ENCODE measurements at regions not wholly inside any gene's neighbourhood (a gene's known extent, or its start where the extent isn't known, plus 50 kb on each side); places are given as distances from the start of the nearest gene placed in this dataset.
"Not testable (repeated sequence)": the region's sequence is repeated elsewhere in the genome, so short reads cannot be mapped to it uniquely, and the experiment has no call there.

DNA sequence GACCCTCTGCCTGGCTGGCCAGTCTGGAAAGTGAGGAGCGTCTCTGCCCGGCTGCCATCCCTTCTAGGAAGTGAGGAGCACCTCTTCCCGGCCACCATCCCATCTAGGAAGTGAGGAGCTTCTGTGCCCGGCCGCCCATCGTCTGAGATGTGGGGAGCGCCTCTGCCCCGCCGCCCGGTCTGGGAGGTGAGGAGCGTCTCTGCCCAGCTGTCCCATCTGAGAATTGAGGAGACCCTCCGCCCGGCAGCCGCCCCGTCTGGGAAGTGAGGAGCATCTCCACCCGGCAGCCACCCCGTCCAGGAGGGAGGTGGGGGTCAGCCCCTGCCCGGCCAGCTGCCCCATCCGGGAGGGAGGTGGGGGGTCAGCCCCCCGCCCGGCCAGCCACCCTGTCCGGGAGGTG, 500.3 kb downstream of the ZNF33B start:
- TF ChIP-seq, protein P1, sequence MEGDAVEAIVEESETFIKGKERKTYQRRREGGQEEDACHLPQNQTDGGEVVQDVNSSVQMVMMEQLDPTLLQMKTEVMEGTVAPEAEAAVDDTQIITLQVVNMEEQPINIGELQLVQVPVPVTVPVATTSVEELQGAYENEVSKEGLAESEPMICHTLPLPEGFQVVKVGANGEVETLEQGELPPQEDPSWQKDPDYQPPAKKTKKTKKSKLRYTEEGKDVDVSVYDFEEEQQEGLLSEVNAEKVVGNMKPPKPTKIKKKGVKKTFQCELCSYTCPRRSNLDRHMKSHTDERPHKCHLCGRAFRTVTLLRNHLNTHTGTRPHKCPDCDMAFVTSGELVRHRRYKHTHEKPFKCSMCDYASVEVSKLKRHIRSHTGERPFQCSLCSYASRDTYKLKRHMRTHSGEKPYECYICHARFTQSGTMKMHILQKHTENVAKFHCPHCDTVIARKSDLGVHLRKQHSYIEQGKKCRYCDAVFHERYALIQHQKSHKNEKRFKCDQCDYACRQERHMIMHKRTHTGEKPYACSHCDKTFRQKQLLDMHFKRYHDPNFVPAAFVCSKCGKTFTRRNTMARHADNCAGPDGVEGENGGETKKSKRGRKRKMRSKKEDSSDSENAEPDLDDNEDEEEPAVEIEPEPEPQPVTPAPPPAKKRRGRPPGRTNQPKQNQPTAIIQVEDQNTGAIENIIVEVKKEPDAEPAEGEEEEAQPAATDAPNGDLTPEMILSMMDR (conservative IDR thresholded peaks at IDR 0.05 in 1 of 2, IDR thresholded peaks at IDR 0.05 in 1 of 2; ENCODE audit: low read depth in 1 of 2, low read length in 2 of 2), result not testable (repeated sequence)
- TF ChIP-seq EZH2 (IDR thresholded peaks at IDR 0.05; ENCODE audit: low read length, missing control alignments), result not testable (repeated sequence)

Measured in fibroblast of lung (primary cell).